ENCODE measurements at regions not wholly inside any gene's neighbourhood (a gene's known extent, or its start where the extent isn't known, plus 50 kb on each side); places are given as distances from the start of the nearest gene placed in this dataset.
"Not testable (repeated sequence)": the region's sequence is repeated elsewhere in the genome, so short reads cannot be mapped to it uniquely, and the experiment has no call there.

GRCh38 chr16:47851146-47851545 lies 304.6 kb downstream of the ABCC12 start:
- intact Hi-C loops (cut with DNase I), result no loop called here
- ATAC-seq (ENCODE audit: poor library complexity), result no peak
- no peak for DNase-seq

GRCh38 chr16:47849736-47850135 lies 306.1 kb downstream of the ABCC12 start:
- DNase-seq (no peak), ATAC-seq (ENCODE audit: poor library complexity) (no peak)
- intact Hi-C loops (cut with DNase I), result no loop called here

GRCh38 chr16:47848421-47849109 lies 307.2 kb downstream of the ABCC12 start:
- DNase-seq, result no peak
- intact Hi-C loops (cut with DNase I), result no loop called here
- ATAC-seq (ENCODE audit: poor library complexity), result no peak

GRCh38 chr16:47847220-47847970 lies 308.4 kb downstream of the ABCC12 start:
- ATAC-seq (ENCODE audit: poor library complexity), result no peak
- DNase-seq, result no peak
- intact Hi-C loops (cut with DNase I), result no loop called here

- intact Hi-C loops (cut with DNase I), result no loop called here
- ATAC-seq (ENCODE audit: poor library complexity), result no peak
- no peak for DNase-seq
Observed at GRCh38 chr16:47834485-47835024, 321.2 kb downstream of the ABCC12 start.

GRCh38 chr16:47833771-47834170 lies 322.0 kb downstream of the ABCC12 start:
- DNase-seq (no peak), ATAC-seq (ENCODE audit: poor library complexity) (no peak)
- intact Hi-C loops (cut with DNase I), result no loop called here

GRCh38 chr16:47829850-47830600 lies 325.8 kb downstream of the ABCC12 start:
- no peak for DNase-seq
- intact Hi-C loops (cut with DNase I), result no loop called here
- no peak for ATAC-seq (ENCODE audit: poor library complexity)

GRCh38 chr16:47826070-47826469 lies 329.7 kb downstream of the ABCC12 start:
- DNase-seq (no peak), ATAC-seq (ENCODE audit: poor library complexity) (no peak)
- intact Hi-C loops (cut with DNase I), result no loop called here

GRCh38 chr16:47817048-47817447 lies 338.7 kb downstream of the ABCC12 start:
- intact Hi-C loops (cut with DNase I), result no loop called here
- ATAC-seq (ENCODE audit: poor library complexity) (no peak), DNase-seq (no peak)

- intact Hi-C loops (cut with DNase I), result no loop called here
- no peak for ATAC-seq (ENCODE audit: poor library complexity)
- no peak for DNase-seq
Observed at GRCh38 chr16:47816511-47816910, 339.3 kb downstream of the ABCC12 start.

GRCh38 chr16:47815655-47816054 lies 340.1 kb downstream of the ABCC12 start:
- ATAC-seq (ENCODE audit: poor library complexity) (no peak), DNase-seq (no peak)
- intact Hi-C loops (cut with DNase I), result no loop called here

GRCh38 chr16:47811758-47812157 lies 344.0 kb downstream of the ABCC12 start:
- DNase-seq; intact Hi-C loops (cut with DNase I): not testable (repeated sequence)

GRCh38 chr16:47806309-47806847 lies 345.2 kb downstream of the PHKB start:
- ATAC-seq (ENCODE audit: poor library complexity) (no peak), DNase-seq (no peak)
- intact Hi-C loops (cut with DNase I), result no loop called here

More at GRCh38 chr16:47811758-47812157, 344.0 kb downstream of the ABCC12 start:
- not testable (repeated sequence) for ATAC-seq (ENCODE audit: poor library complexity)

GRCh38 chr16:47787696-47788095 lies 326.6 kb downstream of the PHKB start:
- intact Hi-C loops (cut with DNase I), result no loop called here

GRCh38 chr16:47781673-47782072 lies 320.5 kb downstream of the PHKB start:
- ATAC-seq (ENCODE audit: poor library complexity) (no peak), DNase-seq (no peak)
- intact Hi-C loops (cut with DNase I), result no loop called here

More at GRCh38 chr16:47787696-47788095, 326.6 kb downstream of the PHKB start:
- DNase-seq (no peak), ATAC-seq (ENCODE audit: poor library complexity) (no peak)

- no peak for ATAC-seq (ENCODE audit: poor library complexity)
- intact Hi-C loops (cut with DNase I), result no loop called here
- DNase-seq, result no peak
Observed at GRCh38 chr16:47780213-47780875, 319.2 kb downstream of the PHKB start.

GRCh38 chr16:47779201-47780016 lies 318.3 kb downstream of the PHKB start:
- intact Hi-C loops (cut with DNase I), result no loop called here
- no peak for DNase-seq
- ATAC-seq (ENCODE audit: poor library complexity), result no peak
